GM12874 (cell line): ENCODE measurements at regions not wholly inside any gene's neighbourhood (a gene's known extent, or its start where the extent isn't known, plus 50 kb on each side); places are given as distances from the start of the nearest gene placed in this dataset.

Experiments used
- CTCF ChIP-seq: IDR thresholded peaks from 2 replicates; pipeline ENCODE4 v1.5.1; 2011; ENCODE audit warnings: low read depth, mild to moderate bottlenecking, control low read depth, low read length, moderate library complexity; ENCODE audit not compliant: insufficient read depth

- TF ChIP-seq CTCF: no peak
These were observed 521.9 kb upstream of the SALL3 start for GRCh38 chr18:78457731-78458130.

GRCh38 chr18:78458356-78458755, 521.3 kb upstream of the SALL3 start:
- TF ChIP-seq CTCF: no peak

GRCh38 chr18:78459668-78460067, 520.0 kb upstream of the SALL3 start:
- TF ChIP-seq CTCF: no peak

- TF ChIP-seq CTCF: no peak
These were observed 519.1 kb upstream of the SALL3 start for GRCh38 chr18:78460558-78460957.

GRCh38 chr18:78473563-78473962, 506.1 kb upstream of the SALL3 start:
- TF ChIP-seq CTCF: no peak

GRCh38 chr18:78477840-78478239, 501.8 kb upstream of the SALL3 start:
- no peak for TF ChIP-seq CTCF

- TF ChIP-seq CTCF: no peak
These were observed 500.2 kb upstream of the SALL3 start for GRCh38 chr18:78479443-78479842.

- no peak for TF ChIP-seq CTCF
These were observed 499.2 kb upstream of the SALL3 start for GRCh38 chr18:78480262-78481054.
